Activated naive CD8-positive, alpha-beta T cell treated with anti-CD3 and anti-CD28 coated beads for 36 hours (primary cell): ENCODE measurements at regions not wholly inside any gene's neighbourhood (a gene's known extent, or its start where the extent isn't known, plus 50 kb on each side); places are given as distances from the start of the nearest gene placed in this dataset.
"Not testable (repeated sequence)": the region's sequence is repeated elsewhere in the genome, so short reads cannot be mapped to it uniquely, and the experiment has no call there.

Experiments used
- DNase-seq: peaks from one replicate; pipeline ENCODE4 v3.0.0; 2021
- H3K27ac Mint-ChIP-seq: one replicate; pipeline ENCODE4 v1.8.0; 2022; ENCODE audit warnings: mild to moderate bottlenecking, moderate library complexity, mixed read lengths
- H3K27me3 Mint-ChIP-seq: one replicate; pipeline ENCODE4 v1.8.0; 2022; ENCODE audit warnings: mild to moderate bottlenecking, mixed read lengths
- H3K36me3 Mint-ChIP-seq: one replicate; pipeline ENCODE4 v1.8.0; 2021; ENCODE audit warnings: mild to moderate bottlenecking, mixed read lengths
- H3K4me1 Mint-ChIP-seq: one replicate; pipeline ENCODE4 v1.8.0; 2021; ENCODE audit warnings: mixed read lengths
- H3K4me3 Mint-ChIP-seq: one replicate; pipeline ENCODE4 v1.8.0; 2022; ENCODE audit warnings: mild to moderate bottlenecking, moderate library complexity, mixed read lengths
- H3K9me3 Mint-ChIP-seq: one replicate; pipeline ENCODE4 v1.8.0; 2022; ENCODE audit warnings: mixed read lengths

- H3K27ac Mint-ChIP-seq, H3K27me3 Mint-ChIP-seq, H3K4me1 Mint-ChIP-seq: not testable (repeated sequence)
These were observed 78.1 kb upstream of the STK38L start for GRCh38 chr12:27165958-27166357.

GRCh38 chr12:27171494-27171893, 72.6 kb upstream of the STK38L start:
- H3K4me3 Mint-ChIP-seq, H3K4me1 Mint-ChIP-seq, DNase-seq, H3K27ac Mint-ChIP-seq, H3K27me3 Mint-ChIP-seq: not testable (repeated sequence)
- H3K9me3 Mint-ChIP-seq, result peaks cover 24% of the 10 kb centered on the region
- peaks cover 19% of the 10 kb centered on the region for H3K36me3 Mint-ChIP-seq

More at GRCh38 chr12:27165958-27166357, 78.1 kb upstream of the STK38L start:
- not testable (repeated sequence) for DNase-seq, H3K4me3 Mint-ChIP-seq
- peaks cover 27% of the 10 kb centered on the region for H3K9me3 Mint-ChIP-seq
- peaks cover 10% of the 10 kb centered on the region for H3K36me3 Mint-ChIP-seq

- Mint-ChIP-seq H3K36me3 (peaks cover 10% of the 10 kb centered on the region), H3K27me3 (no peaks in the 10 kb centered on the region), H3K9me3 (peaks cover 2% of the 10 kb centered on the region), H3K4me1 (peaks cover 34% of the 10 kb centered on the region), H3K27ac (no peak overlapping the region), H3K4me3 (no peak overlapping the region)
- no peak for DNase-seq
These were observed 67.3 kb upstream of the STK38L start for GRCh38 chr12:27176765-27177164.

- Mint-ChIP-seq H3K36me3 (peaks cover 8% of the 10 kb centered on the region), H3K4me3 (no peak overlapping the region), H3K27ac (no peak overlapping the region), H3K27me3 (no peaks in the 10 kb centered on the region), H3K9me3 (peaks cover 2% of the 10 kb centered on the region), H3K4me1 (peaks cover 34% of the 10 kb centered on the region)
- no peak for DNase-seq
These were observed 66.4 kb upstream of the STK38L start for GRCh38 chr12:27177706-27178105.

- DNase-seq, result no peak
- Mint-ChIP-seq H3K9me3 (peaks cover under 1% of the 10 kb centered on the region), H3K4me3 (no peak overlapping the region), H3K27me3 (no peaks in the 10 kb centered on the region), H3K36me3 (peaks cover 3% of the 10 kb centered on the region), H3K27ac (no peak overlapping the region), H3K4me1 (peaks cover 34% of the 10 kb centered on the region)
These were observed 65.8 kb upstream of the STK38L start for GRCh38 chr12:27178255-27178654.

GRCh38 chr12:27178723-27179399, 65.2 kb upstream of the STK38L start:
- H3K4me3 Mint-ChIP-seq, result peak overlapping the region; percentile 20
- no peak for DNase-seq
- peak overlapping the region; percentile 88 for H3K27ac Mint-ChIP-seq
- no peaks in the 10 kb centered on the region for H3K9me3 Mint-ChIP-seq
- peaks cover 34% of the 10 kb centered on the region for H3K4me1 Mint-ChIP-seq
- peaks cover 2% of the 10 kb centered on the region for H3K36me3 Mint-ChIP-seq
- no peaks in the 10 kb centered on the region for H3K27me3 Mint-ChIP-seq

GRCh38 chr12:27179400-27180214, 64.5 kb upstream of the STK38L start:
- peak overlapping the region; percentile 20 for H3K4me3 Mint-ChIP-seq
- no peaks in the 10 kb centered on the region for H3K9me3 Mint-ChIP-seq
- H3K36me3 Mint-ChIP-seq, result peaks cover 2% of the 10 kb centered on the region
- DNase-seq, result peak; percentile 43
- H3K27ac Mint-ChIP-seq, result peak overlapping the region; percentile 88
- H3K27me3 Mint-ChIP-seq, result no peaks in the 10 kb centered on the region
- H3K4me1 Mint-ChIP-seq, result peaks cover 34% of the 10 kb centered on the region

GRCh38 chr12:27180906-27181505, 63.1 kb upstream of the STK38L start:
- Mint-ChIP-seq H3K36me3 (peaks cover 2% of the 10 kb centered on the region), H3K4me1 (peaks cover 44% of the 10 kb centered on the region), H3K9me3 (no peaks in the 10 kb centered on the region), H3K27ac (no peak overlapping the region), H3K27me3 (no peaks in the 10 kb centered on the region), H3K4me3 (no peak overlapping the region)
- no peak for DNase-seq

- no peak overlapping the region for H3K27ac Mint-ChIP-seq
- no peak for DNase-seq
- H3K9me3 Mint-ChIP-seq, result no peaks in the 10 kb centered on the region
- H3K4me3 Mint-ChIP-seq, result no peak overlapping the region
- peaks cover 2% of the 10 kb centered on the region for H3K36me3 Mint-ChIP-seq
- no peaks in the 10 kb centered on the region for H3K27me3 Mint-ChIP-seq
- H3K4me1 Mint-ChIP-seq, result peaks cover 40% of the 10 kb centered on the region
These were observed 60.7 kb upstream of the STK38L start for GRCh38 chr12:27183342-27183741.

- Mint-ChIP-seq H3K27me3 (no peaks in the 10 kb centered on the region), H3K4me3 (no peak overlapping the region), H3K36me3 (no peaks in the 10 kb centered on the region), H3K9me3 (no peaks in the 10 kb centered on the region), H3K4me1 (peaks cover 20% of the 10 kb centered on the region), H3K27ac (peak overlapping the region; percentile 69)
- DNase-seq, result peak; percentile 54
These were observed 58.7 kb upstream of the STK38L start for GRCh38 chr12:27185234-27186021.

- DNase-seq, result no peak
- no peak overlapping the region for H3K4me3 Mint-ChIP-seq
These were observed 57.9 kb upstream of the STK38L start for GRCh38 chr12:27186022-27186839.

GRCh38 chr12:27187697-27188096, 56.4 kb upstream of the STK38L start:
- Mint-ChIP-seq H3K36me3 (no peaks in the 10 kb centered on the region), H3K27ac (no peak overlapping the region), H3K4me3 (no peak overlapping the region), H3K4me1 (peaks cover 15% of the 10 kb centered on the region), H3K9me3 (no peaks in the 10 kb centered on the region), H3K27me3 (no peaks in the 10 kb centered on the region)
- DNase-seq, result no peak

More at GRCh38 chr12:27186022-27186839, 57.9 kb upstream of the STK38L start:
- no peaks in the 10 kb centered on the region for H3K9me3 Mint-ChIP-seq
- no peaks in the 10 kb centered on the region for H3K27me3 Mint-ChIP-seq
- no peak overlapping the region for H3K27ac Mint-ChIP-seq
- no peaks in the 10 kb centered on the region for H3K36me3 Mint-ChIP-seq
- H3K4me1 Mint-ChIP-seq, result peaks cover 15% of the 10 kb centered on the region

- no peaks in the 10 kb centered on the region for H3K9me3 Mint-ChIP-seq
- H3K36me3 Mint-ChIP-seq, result no peaks in the 10 kb centered on the region
- no peak overlapping the region for H3K27ac Mint-ChIP-seq
- H3K4me1 Mint-ChIP-seq, result peaks cover 9% of the 10 kb centered on the region
- no peak overlapping the region for H3K4me3 Mint-ChIP-seq
- no peak for DNase-seq
- no peaks in the 10 kb centered on the region for H3K27me3 Mint-ChIP-seq
These were observed 53.3 kb upstream of the STK38L start for GRCh38 chr12:27190761-27191160.

GRCh38 chr12:27191531-27191930, 52.6 kb upstream of the STK38L start:
- H3K27ac Mint-ChIP-seq, result no peak overlapping the region
- H3K27me3 Mint-ChIP-seq, result no peaks in the 10 kb centered on the region
- H3K9me3 Mint-ChIP-seq, result no peaks in the 10 kb centered on the region
- H3K36me3 Mint-ChIP-seq, result no peaks in the 10 kb centered on the region
- no peak overlapping the region for H3K4me3 Mint-ChIP-seq
- H3K4me1 Mint-ChIP-seq, result peaks cover 2% of the 10 kb centered on the region
- DNase-seq, result no peak
